ENCODE measurements at regions not wholly inside any gene's neighbourhood (a gene's known extent, or its start where the extent isn't known, plus 50 kb on each side); places are given as distances from the start of the nearest gene placed in this dataset.

GRCh38 chr10:57959318-57960006, 308.2 kb downstream of the IPMK start:
- TF ChIP-seq ESRRA (CRISPR knock-in tag; IDR thresholded peaks at IDR 0.05; ENCODE audit: low read depth) (no peak), SETDB1 (CRISPR knock-in tag; IDR thresholded peaks at IDR 0.05; ENCODE audit: borderline replicate concordance) (no peak), FOSL1 (CRISPR knock-in tag; IDR thresholded peaks at IDR 0.05; ENCODE audit: borderline replicate concordance) (no peak), ZNF207 (IDR thresholded peaks at IDR 0.05; ENCODE audit: borderline replicate concordance) (no peak), ZNF292 (CRISPR knock-in tag; IDR thresholded peaks at IDR 0.05; ENCODE audit: borderline replicate concordance, low read depth) (no peak)
- TF ChIP-seq, protein P1, sequence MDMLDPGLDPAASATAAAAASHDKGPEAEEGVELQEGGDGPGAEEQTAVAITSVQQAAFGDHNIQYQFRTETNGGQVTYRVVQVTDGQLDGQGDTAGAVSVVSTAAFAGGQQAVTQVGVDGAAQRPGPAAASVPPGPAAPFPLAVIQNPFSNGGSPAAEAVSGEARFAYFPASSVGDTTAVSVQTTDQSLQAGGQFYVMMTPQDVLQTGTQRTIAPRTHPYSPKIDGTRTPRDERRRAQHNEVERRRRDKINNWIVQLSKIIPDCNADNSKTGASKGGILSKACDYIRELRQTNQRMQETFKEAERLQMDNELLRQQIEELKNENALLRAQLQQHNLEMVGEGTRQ (IDR thresholded peaks at IDR 0.05; ENCODE audit: low read depth, low read length) = no peak
- TF ChIP-seq, protein P1 (CRISPR knock-in tag; IDR thresholded peaks at IDR 0.05; ENCODE audit: borderline replicate concordance) = no peak
- TF ChIP-seq, protein P2, sequence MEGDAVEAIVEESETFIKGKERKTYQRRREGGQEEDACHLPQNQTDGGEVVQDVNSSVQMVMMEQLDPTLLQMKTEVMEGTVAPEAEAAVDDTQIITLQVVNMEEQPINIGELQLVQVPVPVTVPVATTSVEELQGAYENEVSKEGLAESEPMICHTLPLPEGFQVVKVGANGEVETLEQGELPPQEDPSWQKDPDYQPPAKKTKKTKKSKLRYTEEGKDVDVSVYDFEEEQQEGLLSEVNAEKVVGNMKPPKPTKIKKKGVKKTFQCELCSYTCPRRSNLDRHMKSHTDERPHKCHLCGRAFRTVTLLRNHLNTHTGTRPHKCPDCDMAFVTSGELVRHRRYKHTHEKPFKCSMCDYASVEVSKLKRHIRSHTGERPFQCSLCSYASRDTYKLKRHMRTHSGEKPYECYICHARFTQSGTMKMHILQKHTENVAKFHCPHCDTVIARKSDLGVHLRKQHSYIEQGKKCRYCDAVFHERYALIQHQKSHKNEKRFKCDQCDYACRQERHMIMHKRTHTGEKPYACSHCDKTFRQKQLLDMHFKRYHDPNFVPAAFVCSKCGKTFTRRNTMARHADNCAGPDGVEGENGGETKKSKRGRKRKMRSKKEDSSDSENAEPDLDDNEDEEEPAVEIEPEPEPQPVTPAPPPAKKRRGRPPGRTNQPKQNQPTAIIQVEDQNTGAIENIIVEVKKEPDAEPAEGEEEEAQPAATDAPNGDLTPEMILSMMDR (CRISPR knock-in tag; IDR thresholded peaks at IDR 0.05) = no peak
- TF ChIP-seq, protein P3, sequence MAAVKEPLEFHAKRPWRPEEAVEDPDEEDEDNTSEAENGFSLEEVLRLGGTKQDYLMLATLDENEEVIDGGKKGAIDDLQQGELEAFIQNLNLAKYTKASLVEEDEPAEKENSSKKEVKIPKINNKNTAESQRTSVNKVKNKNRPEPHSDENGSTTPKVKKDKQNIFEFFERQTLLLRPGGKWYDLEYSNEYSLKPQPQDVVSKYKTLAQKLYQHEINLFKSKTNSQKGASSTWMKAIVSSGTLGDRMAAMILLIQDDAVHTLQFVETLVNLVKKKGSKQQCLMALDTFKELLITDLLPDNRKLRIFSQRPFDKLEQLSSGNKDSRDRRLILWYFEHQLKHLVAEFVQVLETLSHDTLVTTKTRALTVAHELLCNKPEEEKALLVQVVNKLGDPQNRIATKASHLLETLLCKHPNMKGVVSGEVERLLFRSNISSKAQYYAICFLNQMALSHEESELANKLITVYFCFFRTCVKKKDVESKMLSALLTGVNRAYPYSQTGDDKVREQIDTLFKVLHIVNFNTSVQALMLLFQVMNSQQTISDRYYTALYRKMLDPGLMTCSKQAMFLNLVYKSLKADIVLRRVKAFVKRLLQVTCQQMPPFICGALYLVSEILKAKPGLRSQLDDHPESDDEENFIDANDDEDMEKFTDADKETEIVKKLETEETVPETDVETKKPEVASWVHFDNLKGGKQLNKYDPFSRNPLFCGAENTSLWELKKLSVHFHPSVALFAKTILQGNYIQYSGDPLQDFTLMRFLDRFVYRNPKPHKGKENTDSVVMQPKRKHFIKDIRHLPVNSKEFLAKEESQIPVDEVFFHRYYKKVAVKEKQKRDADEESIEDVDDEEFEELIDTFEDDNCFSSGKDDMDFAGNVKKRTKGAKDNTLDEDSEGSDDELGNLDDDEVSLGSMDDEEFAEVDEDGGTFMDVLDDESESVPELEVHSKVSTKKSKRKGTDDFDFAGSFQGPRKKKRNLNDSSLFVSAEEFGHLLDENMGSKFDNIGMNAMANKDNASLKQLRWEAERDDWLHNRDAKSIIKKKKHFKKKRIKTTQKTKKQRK (IDR thresholded peaks at IDR 0.05; ENCODE audit: low read length) = no peak

Measured in HepG2 (cell line).